Esophagus squamous epithelium (tissue), 5 donors: ENCODE measurements at regions not wholly inside any gene's neighbourhood (a gene's known extent, or its start where the extent isn't known, plus 50 kb on each side); places are given as distances from the start of the nearest gene placed in this dataset.

ENCODE experiments used
- DNase-seq: peaks from one replicate; lab custom pipeline; 2025; lab: John Stamatoyannopoulos, UW
- H3K27ac ChIP-seq, 4 donors: fragments of 200-600 bp; sonication (generic); one replicate each; pipeline ENCODE4 v1.5.1; 2016 to 2019; ENCODE audit warnings: mild to moderate bottlenecking in 1 of 4
- H3K27me3 ChIP-seq, 4 donors: fragments of 200-600 bp; sonication (generic); 1 replicate in 3 of 4; 2 replicates in 1 of 4; pipeline versions ENCODE4 v1.5.1 to v1.6.0; 2017 to 2021; ENCODE audit warnings: antibody characterized with exemption in 1 of 4
- H3K36me3 ChIP-seq, 3 donors: fragments of 200-600 bp; sonication (generic); one replicate each; pipeline ENCODE4 v1.5.1; 2016 to 2019
- H3K4me1 ChIP-seq, 3 donors: fragments of 200-600 bp; sonication (generic); one replicate each; pipeline ENCODE4 v1.5.1; 2017 to 2019
- H3K4me3 ChIP-seq, 4 donors: fragments of 200-600 bp; sonication (generic); 1 replicate in 3 of 4; 2 replicates in 1 of 4; pipeline ENCODE4 v1.5.1; 2016 to 2019; ENCODE audit warnings: mild to moderate bottlenecking in 2 of 4, moderate library complexity in 1 of 4
- H3K9me3 ChIP-seq, 3 donors: fragments of 200-600 bp; sonication (generic); one replicate each; pipeline ENCODE4 v1.5.1; 2016 to 2019
- CTCF ChIP-seq, 6 experiments: fragments of 450-650 bp in 4 of 6; fragments of 200-600 bp in 2 of 6; sonication (generic) in 2 of 6; IDR thresholded peaks; one replicate each; pipeline ENCODE4 v1.5.1; 2016 to 2019; ENCODE audit warnings: antibody characterized with exemption in 6 of 6, mild to moderate bottlenecking in 4 of 6, moderate library complexity in 4 of 6
- POLR2A ChIP-seq, 4 donors: fragments of 450-650 bp; IDR thresholded peaks; one replicate each; pipeline ENCODE4 v1.6.1; 2017; ENCODE audit warnings: antibody characterized with exemption in 4 of 4, mild to moderate bottlenecking in 4 of 4, moderate library complexity in 3 of 4
- whole genome bisulfite sequencing, 2 donors: methylation state at CpG; one replicate each; pipeline ENCODE4 v1.1.5; 2018; 5-methylcytosine and 5-hydroxymethylcytosine counted together
- intact Hi-C: fragments of 100-400 bp; cut with DNase I; formaldehyde crosslinking; loops from one replicate; pipeline ENCODE4 v1.15.0; 2022
- donor health status: DM: yes; HTN: yes; CAD: no.

- H3K4me3 ChIP-seq = no peak overlapping the region
- no peaks in the 10 kb centered on the region for H3K27me3 ChIP-seq
- DNase-seq = no peak
- no peaks in the 10 kb centered on the region for H3K4me1 ChIP-seq
- no peak overlapping the region for H3K27ac ChIP-seq
- TF ChIP-seq POLR2A (IDR thresholded peaks at IDR 0.05) (no peak), CTCF (IDR thresholded peaks at IDR 0.05) (no peak)
- intact Hi-C loops = no loop called here
- H3K36me3 ChIP-seq = no peaks in the 10 kb centered on the region
- 83 to 86% methylated on average over 1 of the region's 1 CpG for WGBS, 2 donors
- H3K9me3 ChIP-seq = no peaks in the 10 kb centered on the region
Measured at GRCh38 chr2:194915485-194915884, 741.5 kb upstream of the SLC39A10 start.

- no peaks in the 10 kb centered on the region for H3K9me3 ChIP-seq
- WGBS, 2 donors = 72 to 73% methylated on average over 4 of the region's 4 CpGs
- intact Hi-C loops = no loop called here
- DNase-seq = no peak
- no peaks in the 10 kb centered on the region for H3K27me3 ChIP-seq
- no peak overlapping the region for H3K4me3 ChIP-seq
- H3K4me1 ChIP-seq = no peaks in the 10 kb centered on the region
- no peaks in the 10 kb centered on the region for H3K36me3 ChIP-seq
- TF ChIP-seq CTCF (IDR thresholded peaks at IDR 0.05) (no peak), POLR2A (IDR thresholded peaks at IDR 0.05) (no peak)
- H3K27ac ChIP-seq = no peak overlapping the region
Measured at GRCh38 chr2:194907569-194907968, 749.5 kb upstream of the SLC39A10 start.

GRCh38 chr2:194896871-194897270 is 760.2 kb upstream of the SLC39A10 start:
- H3K36me3 ChIP-seq = no peaks in the 10 kb centered on the region
- no peak overlapping the region for H3K4me3 ChIP-seq
- intact Hi-C loops = no loop called here
- DNase-seq = no peak
- no peak overlapping the region for H3K27ac ChIP-seq
- TF ChIP-seq CTCF (IDR thresholded peaks at IDR 0.05) (no peak), POLR2A (IDR thresholded peaks at IDR 0.05) (no peak)
- H3K27me3 ChIP-seq = no peaks in the 10 kb centered on the region
- H3K4me1 ChIP-seq = no peaks in the 10 kb centered on the region
- no peaks in the 10 kb centered on the region for H3K9me3 ChIP-seq
- WGBS, 2 donors = 54 to 75% methylated on average over 1 to 2 of the region's 2 CpGs

- no peaks in the 10 kb centered on the region for H3K27me3 ChIP-seq
Measured at GRCh38 chr2:194883711-194884110, 773.3 kb upstream of the SLC39A10 start.

GRCh38 chr2:194870974-194871535 is 786.0 kb upstream of the SLC39A10 start:
- TF ChIP-seq CTCF (IDR thresholded peaks at IDR 0.05) = no peak
- TF ChIP-seq POLR2A (IDR thresholded peaks at IDR 0.05) = no peak
- Histone ChIP-seq H3K4me1 (no peaks in the 10 kb centered on the region), H3K36me3 (no peaks in the 10 kb centered on the region), H3K9me3 (no peaks in the 10 kb centered on the region), H3K4me3 (no peak overlapping the region), H3K27me3 (no peaks in the 10 kb centered on the region), H3K27ac (no peak overlapping the region)
- intact Hi-C loops = no loop called here
- DNase-seq = no peak
- WGBS, 2 donors = 50 to 93% methylated on average over 1 of the region's 1 CpG

More at GRCh38 chr2:194883711-194884110, 773.3 kb upstream of the SLC39A10 start:
- Histone ChIP-seq H3K9me3 (no peaks in the 10 kb centered on the region), H3K4me1 (no peaks in the 10 kb centered on the region), H3K4me3 (no peak overlapping the region), H3K27ac (no peak overlapping the region), H3K36me3 (no peaks in the 10 kb centered on the region)
- intact Hi-C loops = no loop called here
- 59 to 68% methylated on average over 2 of the region's 2 CpGs for whole genome bisulfite sequencing, 2 donors
- no peak for TF ChIP-seq CTCF (IDR thresholded peaks at IDR 0.05)
- no peak for DNase-seq
